H9 (cell line): ENCODE measurements at regions not wholly inside any gene's neighbourhood (a gene's known extent, or its start where the extent isn't known, plus 50 kb on each side); places are given as distances from the start of the nearest gene placed in this dataset.

Experiments
- DNase-seq: peaks from one replicate; pipeline ENCODE4 v3.0.0-alpha.2; 2017
- H2AFZ ChIP-seq: one replicate; pipeline ENCODE4 v1.6.1; 2013; ENCODE audit warnings: mild to moderate bottlenecking, low read length, control low read depth, moderate library complexity
- H2AK5ac ChIP-seq: 2 replicates; pipeline ENCODE4 v1.6.1; 2013; ENCODE audit warnings: low read length, control low read depth, mixed read lengths; ENCODE audit not compliant: insufficient read length
- H2BK120ac ChIP-seq: one replicate; pipeline ENCODE4 v1.6.1; 2013; ENCODE audit warnings: low read depth, mild to moderate bottlenecking, low read length, control low read depth, inconsistent platforms; ENCODE audit not compliant: poor library complexity, severe bottlenecking
- H2BK12ac ChIP-seq: 2 replicates; pipeline ENCODE4 v1.6.1; 2013; ENCODE audit warnings: low read length, control low read depth, mixed read lengths, low read depth; ENCODE audit not compliant: insufficient read length
- H2BK15ac ChIP-seq: 2 replicates; pipeline ENCODE4 v1.6.1; 2013; ENCODE audit warnings: low read depth, low read length, control low read depth
- H2BK20ac ChIP-seq: one replicate; pipeline ENCODE4 v1.6.1; 2013; ENCODE audit warnings: low read depth, mild to moderate bottlenecking, low read length, control low read depth, inconsistent platforms; ENCODE audit not compliant: poor library complexity, severe bottlenecking
- H2BK5ac ChIP-seq: 2 replicates; pipeline ENCODE4 v1.6.1; 2013; ENCODE audit warnings: low read length, control low read depth, mixed read lengths; ENCODE audit not compliant: insufficient read length
- H3K14ac ChIP-seq: 2 replicates; pipeline ENCODE4 v1.6.1; 2013; ENCODE audit warnings: low read length, control low read depth; ENCODE audit not compliant: insufficient read depth
- H3K18ac ChIP-seq: 2 replicates; pipeline ENCODE4 v1.6.1; 2013; ENCODE audit warnings: low read depth, mild to moderate bottlenecking, mixed read lengths, low read length, control low read depth; ENCODE audit not compliant: insufficient read length
- H3K23ac ChIP-seq: 2 replicates; pipeline ENCODE4 v1.6.1; 2013; ENCODE audit warnings: low read length, control low read depth, mixed read lengths, low read depth; ENCODE audit not compliant: insufficient read length
- H3K23me2 ChIP-seq: 2 replicates; pipeline ENCODE4 v1.6.1; 2013; ENCODE audit warnings: low read depth, mild to moderate bottlenecking, mixed read lengths, low read length, control low read depth; ENCODE audit not compliant: insufficient read length, poor library complexity, severe bottlenecking
- H3K27ac ChIP-seq: 2 replicates; pipeline ENCODE4 v1.5.1; 2013; ENCODE audit warnings: low read length, control low read depth, mixed read lengths, low read depth; ENCODE audit not compliant: insufficient read length
- H3K27me3 ChIP-seq: 2 replicates; pipeline ENCODE4 v1.6.1; 2013; ENCODE audit warnings: low read length, control low read depth, inconsistent platforms; ENCODE audit not compliant: insufficient read depth
- H3K4ac ChIP-seq: 2 replicates; pipeline ENCODE4 v1.6.1; 2013; ENCODE audit warnings: low read depth, mild to moderate bottlenecking, control low read depth, inconsistent platforms, low read length, moderate library complexity
- H3K4me1 ChIP-seq: 2 replicates; pipeline ENCODE4 v1.6.1; 2013; ENCODE audit warnings: low read length, control low read depth, inconsistent platforms; ENCODE audit not compliant: insufficient read depth
- H3K4me2 ChIP-seq: 2 replicates; pipeline ENCODE4 v1.6.1; 2013; ENCODE audit warnings: low read length, control low read depth, mixed read lengths; ENCODE audit not compliant: insufficient read length, insufficient read depth
- H3K56ac ChIP-seq: 2 replicates; pipeline ENCODE4 v1.6.1; 2013; ENCODE audit warnings: low read depth, mild to moderate bottlenecking, mixed read lengths, low read length, control low read depth; ENCODE audit not compliant: insufficient read length
- H3K79me1 ChIP-seq: 2 replicates; pipeline ENCODE4 v1.6.1; 2013; ENCODE audit warnings: low read depth, mild to moderate bottlenecking, moderate library complexity, low read length, control low read depth, inconsistent platforms; ENCODE audit not compliant: insufficient read depth, poor library complexity, severe bottlenecking
- H3K79me2 ChIP-seq: 2 replicates; pipeline ENCODE4 v1.6.1; 2013; ENCODE audit warnings: low read length, control low read depth, inconsistent platforms; ENCODE audit not compliant: insufficient read depth
- H3K9ac ChIP-seq: 2 replicates; pipeline ENCODE4 v1.6.1; 2013; ENCODE audit warnings: low read length, control low read depth, mixed read lengths; ENCODE audit not compliant: insufficient read length; ENCODE audit errors: extremely low read depth
- H3K9me3 ChIP-seq: one replicate; pipeline ENCODE4 v1.6.1; 2013; ENCODE audit warnings: low read depth, low read length, inconsistent platforms; ENCODE audit not compliant: control insufficient read depth
- H3T11ph ChIP-seq: one replicate; pipeline ENCODE4 v1.6.1; 2013; ENCODE audit warnings: mild to moderate bottlenecking, low read length, control low read depth, inconsistent platforms
- H4K20me1 ChIP-seq: one replicate; pipeline ENCODE4 v1.6.1; 2013; ENCODE audit not compliant: control insufficient read depth, insufficient read length, insufficient read depth
- H4K5ac ChIP-seq: 2 replicates; pipeline ENCODE4 v1.6.1; 2013; ENCODE audit warnings: low read depth, mild to moderate bottlenecking, mixed read lengths, low read length, control low read depth; ENCODE audit not compliant: insufficient read length
- H4K8ac ChIP-seq: replicated peaks from 2 replicates; pipeline ENCODE4 v1.6.1; 2013; ENCODE audit warnings: low read length, control low read depth, mixed read lengths, low read depth; ENCODE audit not compliant: insufficient read length
- H4K91ac ChIP-seq: 2 replicates; pipeline ENCODE4 v1.6.1; 2013; ENCODE audit warnings: low read depth, mild to moderate bottlenecking, moderate library complexity, mixed read lengths, low read length, control low read depth; ENCODE audit not compliant: insufficient read length
- H3K27ac Mint-ChIP-seq, 3 experiments: 2 replicates in 2 of 3; 3 replicates in 1 of 3; pipeline ENCODE4 v1.8.0; 2020 to 2021; ENCODE audit warnings: mixed read lengths in 3 of 3, mild to moderate bottlenecking in 1 of 3, moderate library complexity in 1 of 3
- H3K27me3 Mint-ChIP-seq: 2 replicates; pipeline ENCODE4 v1.8.0; 2021; ENCODE audit warnings: low read depth, mild to moderate bottlenecking, moderate library complexity, mixed read lengths
- H3K36me3 Mint-ChIP-seq, 3 experiments: 2 replicates in 2 of 3; 3 replicates in 1 of 3; pipeline ENCODE4 v1.8.0; 2020 to 2021; ENCODE audit warnings: low read depth in 3 of 3, mixed read lengths in 3 of 3; ENCODE audit not compliant: insufficient read depth in 1 of 3
- H3K4me1 Mint-ChIP-seq, 2 experiments: 2 replicates each; pipeline ENCODE4 v1.8.0; 2020; ENCODE audit warnings: mixed read lengths in 2 of 2
- H3K4me3 Mint-ChIP-seq, 2 experiments: 2 replicates in 1 of 2; 3 replicates in 1 of 2; pipeline ENCODE4 v1.8.0; 2020 to 2021; ENCODE audit warnings: mild to moderate bottlenecking in 2 of 2, mixed read lengths in 2 of 2, moderate library complexity in 1 of 2
- H3K9me3 Mint-ChIP-seq, 2 experiments: 2 replicates in 1 of 2; 3 replicates in 1 of 2; pipeline ENCODE4 v1.8.0; 2020; ENCODE audit warnings: mild to moderate bottlenecking in 2 of 2, mixed read lengths in 2 of 2, moderate library complexity in 1 of 2
- TF ChIP-seq, protein P1 (sequence below): fragments of 200-600 bp; sonication (generic); conservative IDR thresholded peaks from 3 replicates; pipeline ENCODE4 v1.8.0; 2021; ENCODE audit warnings: antibody characterized with exemption, mild to moderate bottlenecking

GRCh38 chr14:83290447-83290846 is 1756.8 kb upstream of the SEL1L start:
- no peak overlapping the region for H2BK120ac ChIP-seq
- no peak overlapping the region for H2AK5ac ChIP-seq
- H3K23me2 ChIP-seq: no peaks in the 10 kb centered on the region
- no peaks in the 10 kb centered on the region for H3K4me1 ChIP-seq
- no peaks in the 10 kb centered on the region for H3K79me1 ChIP-seq
- H4K91ac ChIP-seq: no peak overlapping the region
- no peak overlapping the region for H2BK12ac ChIP-seq
- no peaks in the 10 kb centered on the region for H3K9me3 Mint-ChIP-seq
- no peak overlapping the region for H2BK5ac ChIP-seq
- H3K4me2 ChIP-seq: no peak overlapping the region
- DNase-seq: no peak
- H2BK15ac ChIP-seq: no peak overlapping the region
- H3K27ac Mint-ChIP-seq: no peak overlapping the region
- H3K4me1 Mint-ChIP-seq: 0 out of 4 replicates have a peak, but pooled peaks cover 0 to 2% of the 10 kb centered on the region in 2 experiments
- H3K4me3 Mint-ChIP-seq: no peak overlapping the region
- no peak overlapping the region for H3K56ac ChIP-seq
- no peaks in the 10 kb centered on the region for H3K27me3 Mint-ChIP-seq
- no peaks in the 10 kb centered on the region for H3K79me2 ChIP-seq
- no peaks in the 10 kb centered on the region for H3K27me3 ChIP-seq
- no peak overlapping the region for H3K4ac ChIP-seq
- no peak overlapping the region for H3T11ph ChIP-seq
- H4K20me1 ChIP-seq: no peaks in the 10 kb centered on the region
- H4K5ac ChIP-seq: no peak overlapping the region
- no peak overlapping the region for H3K9ac ChIP-seq
- no peak overlapping the region for H2BK20ac ChIP-seq
- H3K23ac ChIP-seq: no peak overlapping the region
- no peaks in the 10 kb centered on the region for H3K9me3 ChIP-seq
- H3K36me3 Mint-ChIP-seq: peaks cover 0 to 2% (median 0%) of the 10 kb centered on the region in 3 experiments; a peak in 2 of 7 replicates
- TF ChIP-seq, protein P1, sequence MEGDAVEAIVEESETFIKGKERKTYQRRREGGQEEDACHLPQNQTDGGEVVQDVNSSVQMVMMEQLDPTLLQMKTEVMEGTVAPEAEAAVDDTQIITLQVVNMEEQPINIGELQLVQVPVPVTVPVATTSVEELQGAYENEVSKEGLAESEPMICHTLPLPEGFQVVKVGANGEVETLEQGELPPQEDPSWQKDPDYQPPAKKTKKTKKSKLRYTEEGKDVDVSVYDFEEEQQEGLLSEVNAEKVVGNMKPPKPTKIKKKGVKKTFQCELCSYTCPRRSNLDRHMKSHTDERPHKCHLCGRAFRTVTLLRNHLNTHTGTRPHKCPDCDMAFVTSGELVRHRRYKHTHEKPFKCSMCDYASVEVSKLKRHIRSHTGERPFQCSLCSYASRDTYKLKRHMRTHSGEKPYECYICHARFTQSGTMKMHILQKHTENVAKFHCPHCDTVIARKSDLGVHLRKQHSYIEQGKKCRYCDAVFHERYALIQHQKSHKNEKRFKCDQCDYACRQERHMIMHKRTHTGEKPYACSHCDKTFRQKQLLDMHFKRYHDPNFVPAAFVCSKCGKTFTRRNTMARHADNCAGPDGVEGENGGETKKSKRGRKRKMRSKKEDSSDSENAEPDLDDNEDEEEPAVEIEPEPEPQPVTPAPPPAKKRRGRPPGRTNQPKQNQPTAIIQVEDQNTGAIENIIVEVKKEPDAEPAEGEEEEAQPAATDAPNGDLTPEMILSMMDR: no peak
- H3K18ac ChIP-seq: no peak overlapping the region
- no peak overlapping the region for H2AFZ ChIP-seq
- H3K14ac ChIP-seq: no peak overlapping the region
- H4K8ac ChIP-seq: no peak overlapping the region
- no peak overlapping the region for H3K27ac ChIP-seq
